Fibroblast of gingiva (primary cell): ENCODE measurements at regions not wholly inside any gene's neighbourhood (a gene's known extent, or its start where the extent isn't known, plus 50 kb on each side); places are given as distances from the start of the nearest gene placed in this dataset.

Experiments
- DNase-seq: peaks from one replicate; pipeline ENCODE4 v3.0.0-alpha.2; 2011; ENCODE audit warnings: low read depth

GRCh38 chr6:142500250-142500786, 198.5 kb downstream of the ADGRG6 start:
- peak; percentile 46 for DNase-seq

- no peak for DNase-seq
Observed at GRCh38 chr6:142501795-142502194, 200.0 kb downstream of the ADGRG6 start.

DNA sequence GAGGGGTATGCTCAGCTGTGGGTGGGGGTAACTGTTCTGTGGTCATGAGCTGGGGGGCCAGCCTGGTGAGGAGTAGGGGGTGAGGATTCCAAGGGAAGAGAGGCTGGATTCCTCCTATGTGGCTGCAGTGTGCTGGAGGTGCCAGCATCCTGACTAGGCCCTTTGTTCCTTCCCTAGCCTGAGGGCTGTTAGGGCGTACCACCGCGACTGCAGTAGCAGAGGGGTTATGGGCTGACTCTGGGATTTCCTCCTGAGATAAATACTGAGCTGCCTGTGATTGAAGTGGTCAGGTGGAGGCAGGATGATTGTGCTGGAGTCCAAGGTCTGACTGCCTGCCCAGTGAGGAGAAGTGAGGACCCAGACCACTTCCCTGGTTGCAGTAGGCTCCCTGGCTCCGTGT, 205.3 kb downstream of the ADGRG6 start:
- no peak for DNase-seq

DNA sequence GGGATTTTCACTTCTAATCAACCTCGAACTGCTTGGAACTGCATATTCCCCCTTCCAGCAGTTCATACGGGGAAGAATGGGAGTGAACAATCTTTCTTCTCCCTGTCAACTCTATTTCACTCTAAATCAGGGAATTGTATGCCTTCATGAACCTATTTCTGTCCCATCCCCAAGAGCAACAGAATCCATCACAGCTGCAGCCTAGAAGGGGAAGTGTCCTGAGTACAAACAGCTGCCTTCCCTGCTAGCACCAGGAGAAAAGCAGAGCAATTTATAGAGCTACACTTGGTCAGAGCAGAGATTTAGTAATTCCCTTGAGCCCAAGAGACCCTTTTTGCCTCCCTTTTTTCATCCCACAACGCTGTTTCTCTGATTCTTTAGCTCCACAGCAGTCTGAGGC, 208.4 kb downstream of the ADGRG6 start:
- no peak for DNase-seq

DNA sequence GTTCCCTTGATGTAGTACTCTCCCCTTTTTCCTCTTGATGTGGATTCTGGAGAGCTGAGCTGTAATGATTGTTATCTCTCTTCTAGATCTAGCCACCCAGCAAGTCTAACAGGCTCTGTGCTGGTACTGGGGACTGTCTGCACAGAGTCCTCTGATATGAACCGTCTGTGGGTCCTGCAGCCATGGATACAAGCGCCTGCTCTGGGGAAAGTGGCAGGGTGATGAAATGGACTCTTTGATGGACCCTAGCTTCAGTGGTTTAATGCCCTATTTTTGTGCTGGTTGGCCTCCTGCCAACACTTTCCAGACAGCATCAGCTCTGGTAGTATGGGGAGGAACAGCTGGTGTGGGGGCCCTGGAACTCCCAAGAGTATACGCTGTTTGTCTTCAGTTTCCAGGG, 216.3 kb downstream of the ADGRG6 start:
- DNase-seq = no peak

GRCh38 chr6:142518761-142519160, 217.0 kb downstream of the ADGRG6 start:
- no peak for DNase-seq

DNA sequence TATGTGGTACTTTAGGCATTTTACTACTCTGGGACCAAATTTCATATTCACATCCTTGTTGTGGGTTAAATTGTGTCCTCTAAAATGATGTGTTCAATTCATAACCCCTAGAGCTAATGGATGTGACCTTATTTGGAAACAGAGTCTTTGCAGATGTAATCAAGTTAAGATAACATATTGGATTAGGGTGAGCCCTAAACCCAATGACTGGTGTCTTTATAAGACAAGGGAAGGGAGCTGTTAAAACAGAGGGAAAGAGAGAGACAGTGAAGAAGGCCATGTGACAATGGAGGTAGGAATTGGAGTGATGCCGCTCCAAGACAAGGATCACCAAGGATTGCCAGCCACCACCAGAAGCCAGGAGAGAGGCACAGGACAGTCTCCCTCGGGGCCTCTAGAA, 220.0 kb downstream of the ADGRG6 start:
- no peak for DNase-seq

DNA sequence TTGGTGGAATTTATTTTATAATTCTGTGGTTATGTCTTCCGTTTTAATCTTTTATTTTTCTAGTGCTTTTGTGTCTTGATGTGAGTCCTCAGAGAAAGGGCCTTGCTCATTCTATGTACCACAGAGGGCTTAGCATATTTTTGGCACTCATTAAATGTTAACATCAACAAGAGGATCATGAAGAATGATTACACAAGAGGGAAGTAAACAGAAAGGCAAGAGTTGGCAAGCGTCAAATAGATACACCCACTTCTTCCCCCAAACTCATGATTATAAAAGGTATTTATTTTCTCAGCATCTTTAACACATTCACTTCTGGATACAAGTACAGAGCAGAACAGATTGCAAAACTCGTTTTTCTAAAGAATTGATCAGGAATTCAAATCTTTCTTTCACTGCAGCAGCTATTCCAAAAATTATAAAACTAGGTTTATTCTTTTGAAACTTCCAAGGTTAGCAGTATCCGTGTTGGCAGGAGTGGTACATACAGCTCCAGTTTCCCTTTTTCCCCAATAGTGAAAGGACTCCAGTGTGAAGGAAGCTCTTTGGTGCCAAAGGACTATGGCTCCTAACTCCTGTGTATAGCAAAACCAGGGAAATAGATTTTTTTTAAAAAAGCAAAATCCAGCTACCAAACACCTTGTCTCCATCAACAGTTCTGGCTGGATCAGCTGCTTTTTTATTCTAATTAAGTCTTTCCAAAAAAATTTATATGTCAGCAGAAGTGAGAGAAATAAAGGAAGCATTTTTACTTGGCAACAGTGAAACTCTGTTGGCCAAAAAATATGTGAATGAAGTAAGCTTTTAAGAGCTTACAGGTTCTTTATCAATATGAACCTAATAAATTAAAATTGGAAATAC, 221.9 kb downstream of the ADGRG6 start:
- peak; percentile 22 for DNase-seq

- DNase-seq = no peak
Observed at GRCh38 chr6:142530566-142530965, 228.8 kb downstream of the ADGRG6 start.

- no peak for DNase-seq
Observed at GRCh38 chr6:142531727-142532126, 229.9 kb downstream of the ADGRG6 start.

- DNase-seq = no peak
Observed at GRCh38 chr6:142534076-142534475, 232.3 kb downstream of the ADGRG6 start.

GRCh38 chr6:142534484-142534883, 232.7 kb downstream of the ADGRG6 start:
- DNase-seq = no peak

DNA sequence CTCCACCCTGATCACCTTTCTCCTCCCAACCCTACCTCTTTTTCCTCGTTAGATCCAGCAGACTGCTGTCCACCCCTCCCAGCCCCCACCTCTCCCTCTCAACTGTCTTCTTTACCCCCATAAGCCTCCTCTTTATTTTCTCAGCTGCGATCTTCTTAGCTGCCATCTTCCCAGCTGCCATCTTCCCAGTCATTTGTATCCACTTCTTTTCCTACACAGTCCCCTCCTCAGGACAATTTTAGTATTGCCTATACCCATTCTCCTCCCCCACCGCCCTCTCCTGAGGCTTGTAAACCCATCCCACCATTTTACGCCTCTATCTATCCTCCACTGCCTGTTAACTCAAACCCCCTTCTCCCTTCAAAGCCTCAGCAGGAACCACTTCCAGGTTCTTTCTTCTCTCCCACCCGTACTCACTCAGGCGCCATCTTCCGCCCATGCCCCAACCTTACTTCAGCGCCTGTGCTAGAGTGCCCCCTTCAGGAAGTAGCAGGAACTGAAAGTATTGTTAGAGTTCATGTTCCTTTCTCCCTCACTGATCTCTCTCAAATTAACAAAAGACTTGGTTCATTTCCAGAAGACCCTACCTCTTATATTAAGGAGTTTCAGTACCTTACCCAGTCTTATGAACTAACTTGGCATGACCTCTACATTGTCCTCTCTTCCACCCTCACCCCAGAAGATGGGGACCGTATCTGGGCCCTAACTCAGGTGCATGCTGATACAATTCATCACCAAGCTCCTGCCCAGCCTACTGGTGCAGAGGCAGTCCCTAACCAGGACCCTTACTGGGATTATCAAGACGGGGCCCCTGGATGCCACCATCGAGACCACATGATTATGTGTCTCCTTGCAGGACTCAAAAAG, 236.0 kb downstream of the ADGRG6 start:
- no peak for DNase-seq

GRCh38 chr6:142542704-142543233, 241.0 kb downstream of the ADGRG6 start:
- peak; percentile 52 for DNase-seq

GRCh38 chr6:142543606-142544005, 241.8 kb downstream of the ADGRG6 start:
- DNase-seq = no peak

- no peak for DNase-seq
Observed at GRCh38 chr6:142544199-142544838, 242.5 kb downstream of the ADGRG6 start.

GRCh38 chr6:142545147-142545546, 243.3 kb downstream of the ADGRG6 start:
- no peak for DNase-seq

DNA sequence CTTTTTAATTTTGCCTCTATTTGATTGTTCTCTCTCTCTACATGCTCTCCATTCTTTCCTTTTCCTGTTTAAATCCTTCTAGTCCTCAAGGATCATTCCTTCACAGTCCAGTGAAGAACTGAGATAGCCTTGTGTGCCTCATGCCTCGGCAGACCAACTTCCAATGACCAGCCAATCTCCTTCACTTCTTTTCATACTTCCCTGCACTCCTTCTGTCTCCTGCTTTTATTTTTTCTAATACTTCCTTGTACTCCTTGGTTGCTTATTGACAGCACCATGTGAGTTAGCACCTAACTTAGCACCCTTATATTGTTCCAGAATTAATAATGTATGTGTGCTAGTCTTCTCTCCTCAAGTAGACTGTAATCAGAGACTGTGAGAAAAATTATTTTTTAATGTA, 246.8 kb downstream of the ADGRG6 start:
- DNase-seq = no peak

- no peak for DNase-seq
Observed at GRCh38 chr6:142550310-142551063, 248.7 kb downstream of the ADGRG6 start.

DNA sequence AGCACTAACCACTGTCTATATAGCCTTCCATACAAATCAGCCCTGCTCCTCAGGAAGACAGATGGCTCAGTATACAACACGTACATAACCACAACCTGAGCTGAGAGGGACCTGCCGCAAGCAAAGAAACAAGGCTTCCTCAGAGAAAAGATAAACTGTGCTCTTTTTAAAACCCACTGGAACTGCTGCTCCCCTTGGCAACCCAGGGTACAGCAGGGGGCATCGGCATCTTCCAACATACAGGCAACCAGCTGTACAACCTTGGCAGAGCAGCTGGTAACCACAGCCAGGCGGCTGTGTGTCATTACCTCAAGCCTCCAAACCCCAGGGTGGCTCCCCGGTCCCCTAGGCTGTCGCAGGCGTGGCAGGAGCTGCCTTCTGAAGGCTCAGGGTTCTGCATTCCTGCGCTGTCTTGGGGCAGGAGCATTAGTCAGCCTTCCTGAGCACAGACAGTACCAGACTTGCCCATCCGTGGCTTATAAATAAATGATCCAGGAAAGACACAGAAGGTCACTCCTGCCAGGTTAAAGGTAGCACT, 249.5 kb downstream of the ADGRG6 start:
- DNase-seq = no peak

GRCh38 chr6:142558786-142559185, 257.0 kb downstream of the ADGRG6 start:
- DNase-seq = no peak
